Activated CD8-positive, alpha-beta T cell treated with anti-CD3 and anti-CD28 coated beads for 36 hours (primary cell): ENCODE measurements at regions not wholly inside any gene's neighbourhood (a gene's known extent, or its start where the extent isn't known, plus 50 kb on each side); places are given as distances from the start of the nearest gene placed in this dataset.
"Not testable (repeated sequence)": the region's sequence is repeated elsewhere in the genome, so short reads cannot be mapped to it uniquely, and the experiment has no call there.

Experiments
- ATAC-seq: fragments of 200-7000 bp; cut with Tn5 transposase; one replicate; pipeline ENCODE4 v1.10.0; 2021; ENCODE audit warnings: mild to moderate bottlenecking, moderate library complexity
- CTCF ChIA-PET: fragments of 350-600 bp; sonication (Branson Sonifier 250); formaldehyde crosslinking; loops from one replicate; lab custom pipeline; 2021; ENCODE audit warnings: antibody characterized with exemption; lab: Charles Lee
- POLR2A ChIA-PET: fragments of 350-600 bp; sonication (Branson Sonifier 250); formaldehyde crosslinking; loops from one replicate; lab custom pipeline; 2021; ENCODE audit warnings: antibody characterized with exemption; lab: Charles Lee
- DNase-seq: peaks from one replicate; pipeline ENCODE4 v3.0.0-alpha.2; 2020
- H3K27ac Mint-ChIP-seq: one replicate; pipeline ENCODE4 v1.8.0; 2021; ENCODE audit warnings: mild to moderate bottlenecking, mixed read lengths
- H3K27me3 Mint-ChIP-seq: one replicate; pipeline ENCODE4 v1.8.0; 2021; ENCODE audit warnings: mixed read lengths
- H3K36me3 Mint-ChIP-seq: one replicate; pipeline ENCODE4 v1.8.0; 2021; ENCODE audit warnings: low read depth, mixed read lengths
- H3K4me1 Mint-ChIP-seq: one replicate; pipeline ENCODE4 v1.8.0; 2021; ENCODE audit warnings: low read depth, mixed read lengths
- H3K4me3 Mint-ChIP-seq: one replicate; pipeline ENCODE4 v1.8.0; 2021; ENCODE audit warnings: mild to moderate bottlenecking, moderate library complexity, mixed read lengths
- H3K9me3 Mint-ChIP-seq: one replicate; pipeline ENCODE4 v1.8.0; 2021; ENCODE audit warnings: mixed read lengths
- CTCF ChIP-seq: fragments of 200-600 bp; IDR thresholded peaks from one replicate; pipeline ENCODE4 v1.8.0; 2022; ENCODE audit warnings: antibody characterized with exemption, mild to moderate bottlenecking
- intact Hi-C: fragments of 100-400 bp; cut with micrococcal nuclease; formaldehyde crosslinking; loops from one replicate; pipeline ENCODE4 v1.10.0; 2022

GRCh38 chr1:817658-818617 is 105.8 kb upstream of the SAMD11 start:
- H3K4me3 Mint-ChIP-seq, H3K27me3 Mint-ChIP-seq, intact Hi-C loops, H3K9me3 Mint-ChIP-seq, POLR2A ChIA-PET, H3K4me1 Mint-ChIP-seq, H3K36me3 Mint-ChIP-seq, H3K27ac Mint-ChIP-seq, DNase-seq, CTCF ChIA-PET: not testable (repeated sequence)
- peak; percentile 27 for ATAC-seq

GRCh38 chr1:818618-819291 is 105.0 kb upstream of the SAMD11 start:
- H3K9me3 Mint-ChIP-seq: no peaks in the 10 kb centered on the region
- DNase-seq: no peak
- no peak for TF ChIP-seq CTCF
- H3K4me3 Mint-ChIP-seq: no peak overlapping the region
- peaks cover 6% of the 10 kb centered on the region for H3K4me1 Mint-ChIP-seq
- intact Hi-C loops: no loop called here
- no peak overlapping the region for H3K27ac Mint-ChIP-seq
- no peak for ATAC-seq
- H3K36me3 Mint-ChIP-seq: no peaks in the 10 kb centered on the region
- ChIA-PET CTCF (no interaction called here), POLR2A (no interaction called here)
- no peaks in the 10 kb centered on the region for H3K27me3 Mint-ChIP-seq

GRCh38 chr1:820962-821361 is 102.8 kb upstream of the SAMD11 start:
- no peaks in the 10 kb centered on the region for H3K27me3 Mint-ChIP-seq
- peaks cover 16% of the 10 kb centered on the region for H3K4me1 Mint-ChIP-seq
- no peak for DNase-seq
- no peaks in the 10 kb centered on the region for H3K36me3 Mint-ChIP-seq
- CTCF ChIA-PET: no interaction called here
- no peak overlapping the region for H3K27ac Mint-ChIP-seq
- POLR2A ChIA-PET: no interaction called here
- no peaks in the 10 kb centered on the region for H3K9me3 Mint-ChIP-seq
- intact Hi-C loops: no loop called here
- no peak overlapping the region for H3K4me3 Mint-ChIP-seq
- no peak for TF ChIP-seq CTCF
- no peak for ATAC-seq

- intact Hi-C loops: not testable (repeated sequence)
These were observed 96.9 kb upstream of the SAMD11 start for GRCh38 chr1:826808-827207.

GRCh38 chr1:827211-828063 is 96.3 kb upstream of the SAMD11 start:
- H3K27ac Mint-ChIP-seq: peak overlapping the region; percentile 96
- CTCF ChIA-PET, POLR2A ChIA-PET, H3K36me3 Mint-ChIP-seq, H3K9me3 Mint-ChIP-seq, intact Hi-C loops, H3K27me3 Mint-ChIP-seq: not testable (repeated sequence)
- DNase-seq (peak; percentile 98), ATAC-seq (peak; percentile 87)
- H3K4me1 Mint-ChIP-seq: peaks cover 28% of the 10 kb centered on the region
- peak overlapping the region; percentile 95 for H3K4me3 Mint-ChIP-seq

More at GRCh38 chr1:826808-827207, 96.9 kb upstream of the SAMD11 start:
- Mint-ChIP-seq H3K4me1 (peaks cover 28% of the 10 kb centered on the region), H3K4me3 (peak overlapping the region; percentile 95), H3K27ac (peak overlapping the region; percentile 96)
- ATAC-seq, H3K36me3 Mint-ChIP-seq, DNase-seq, H3K9me3 Mint-ChIP-seq, POLR2A ChIA-PET, H3K27me3 Mint-ChIP-seq, CTCF ChIA-PET: not testable (repeated sequence)

GRCh38 chr1:829324-829723 is 94.4 kb upstream of the SAMD11 start:
- Mint-ChIP-seq H3K36me3 (peaks cover 11% of the 10 kb centered on the region), H3K4me3 (peak overlapping the region; percentile 8), H3K4me1 (peaks cover 28% of the 10 kb centered on the region)
- intact Hi-C loops, ATAC-seq, H3K27me3 Mint-ChIP-seq, POLR2A ChIA-PET, H3K9me3 Mint-ChIP-seq, H3K27ac Mint-ChIP-seq, DNase-seq: not testable (repeated sequence)
- CTCF ChIA-PET: interaction anchor here (1.4 kb wide), 1 partner anchor 40 kb away, joined by 3 read pairs; no protein-coding TSS in a partner anchor

- intact Hi-C loops: not testable (repeated sequence)
These were observed 93.8 kb upstream of the SAMD11 start for GRCh38 chr1:829932-830331.

GRCh38 chr1:830750-831149 is 93.0 kb upstream of the SAMD11 start:
- H3K27me3 Mint-ChIP-seq, H3K27ac Mint-ChIP-seq, H3K4me3 Mint-ChIP-seq, ATAC-seq, POLR2A ChIA-PET, intact Hi-C loops, CTCF ChIA-PET, H3K9me3 Mint-ChIP-seq, DNase-seq: not testable (repeated sequence)
- peaks cover 20% of the 10 kb centered on the region for H3K4me1 Mint-ChIP-seq
- peaks cover 11% of the 10 kb centered on the region for H3K36me3 Mint-ChIP-seq

More at GRCh38 chr1:829932-830331, 93.8 kb upstream of the SAMD11 start:
- H3K27ac Mint-ChIP-seq, ATAC-seq, H3K4me3 Mint-ChIP-seq, DNase-seq, POLR2A ChIA-PET, H3K9me3 Mint-ChIP-seq, H3K27me3 Mint-ChIP-seq: not testable (repeated sequence)
- CTCF ChIA-PET: interaction anchor here (1.4 kb wide), 1 partner anchor 40 kb away, joined by 3 read pairs; no protein-coding TSS in a partner anchor
- H3K4me1 Mint-ChIP-seq: peaks cover 26% of the 10 kb centered on the region
- H3K36me3 Mint-ChIP-seq: peaks cover 11% of the 10 kb centered on the region
